ENCODE measurements at regions not wholly inside any gene's neighbourhood (a gene's known extent, or its start where the extent isn't known, plus 50 kb on each side); places are given as distances from the start of the nearest gene placed in this dataset.

GRCh38 chr4:43886196-43886595 lies 562.4 kb downstream of the KCTD8 start:
- TF ChIP-seq FOXA1 (IDR thresholded peaks at IDR 0.05) = no peak
- TF ChIP-seq NFRKB (IDR thresholded peaks at IDR 0.05) = no peak
- no peak for TF ChIP-seq FOXM1 (IDR thresholded peaks at IDR 0.05; ENCODE audit: borderline replicate concordance)
- no peak for TF ChIP-seq CTBP1 (IDR thresholded peaks at IDR 0.05; ENCODE audit: borderline replicate concordance)
- no peak for TF ChIP-seq ZNF384 (IDR thresholded peaks at IDR 0.05)
- no peak for TF ChIP-seq LEF1 (IDR thresholded peaks at IDR 0.05; ENCODE audit: borderline replicate concordance)
- no peak for TF ChIP-seq SP1 (IDR thresholded peaks at IDR 0.05)
- TF ChIP-seq SUZ12 (IDR thresholded peaks at IDR 0.05) = no peak
- no peak for TF ChIP-seq BHLHE40 (IDR thresholded peaks at IDR 0.05; ENCODE audit: borderline replicate concordance)
- no peak for TF ChIP-seq TARDBP (IDR thresholded peaks at IDR 0.05)
- no peak for TF ChIP-seq FOXK2 (IDR thresholded peaks at IDR 0.05)
- TF ChIP-seq PKNOX1 (IDR thresholded peaks at IDR 0.05) = no peak
- no peak for TF ChIP-seq L3MBTL2 (conservative IDR thresholded peaks at IDR 0.05)
- no peak for TF ChIP-seq ARNT (IDR thresholded peaks at IDR 0.05)

Data from HEK293T (cell line).